Cardiac septum (tissue), 1 donor: ENCODE measurements at regions not wholly inside any gene's neighbourhood (a gene's known extent, or its start where the extent isn't known, plus 50 kb on each side); places are given as distances from the start of the nearest gene placed in this dataset.
"Not testable (repeated sequence)": the region's sequence is repeated elsewhere in the genome, so short reads cannot be mapped to it uniquely, and the experiment has no call there.

Experiments used
- DNase-seq: peaks from one replicate; pipeline ENCODE4 v3.0.0-alpha.2; 2020; ENCODE audit warnings: low spot score
- intact Hi-C: fragments of 100-400 bp; cut with DNase I; formaldehyde crosslinking; loops from one replicate; pipeline ENCODE4 v1.14.0; 2022
- donor health status: DM: no; HTN: no; CAD: no.

DNA sequence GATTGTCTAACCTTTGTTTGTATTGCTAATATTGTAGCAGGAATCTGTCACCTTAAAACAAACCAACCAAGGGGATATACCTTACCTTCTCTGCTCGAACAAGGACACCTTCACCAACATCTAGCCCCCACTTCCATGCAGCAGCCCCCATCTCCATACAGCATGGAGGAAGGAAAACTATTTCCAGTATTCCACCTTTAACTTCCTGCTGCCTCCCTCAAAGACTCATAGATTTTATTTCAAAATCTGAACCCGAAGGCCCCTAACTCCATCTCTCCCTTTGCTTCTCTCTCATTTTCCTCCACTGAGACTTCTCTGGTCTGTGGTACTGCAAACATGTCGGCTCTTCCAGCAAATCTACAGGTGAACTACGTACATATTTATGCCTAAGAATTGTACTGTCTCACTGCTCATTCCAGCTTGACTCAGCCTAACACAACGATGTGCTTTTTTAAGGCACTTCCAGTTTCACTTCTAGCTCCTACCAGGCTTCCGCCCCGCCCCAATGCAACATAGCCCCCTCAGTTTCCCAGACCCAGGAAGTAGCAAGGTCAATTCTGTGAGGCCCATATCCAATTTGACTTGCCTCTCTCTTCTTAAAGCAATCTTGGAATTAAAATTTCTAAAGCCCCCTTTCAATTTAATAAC lies 70.7 kb upstream of the RNF38 start:
- intact Hi-C loops = loop anchor here (2.0 kb wide), 1 partner anchor 16 kb away; no protein-coding TSS in a partner anchor
- DNase-seq = no peak

DNA sequence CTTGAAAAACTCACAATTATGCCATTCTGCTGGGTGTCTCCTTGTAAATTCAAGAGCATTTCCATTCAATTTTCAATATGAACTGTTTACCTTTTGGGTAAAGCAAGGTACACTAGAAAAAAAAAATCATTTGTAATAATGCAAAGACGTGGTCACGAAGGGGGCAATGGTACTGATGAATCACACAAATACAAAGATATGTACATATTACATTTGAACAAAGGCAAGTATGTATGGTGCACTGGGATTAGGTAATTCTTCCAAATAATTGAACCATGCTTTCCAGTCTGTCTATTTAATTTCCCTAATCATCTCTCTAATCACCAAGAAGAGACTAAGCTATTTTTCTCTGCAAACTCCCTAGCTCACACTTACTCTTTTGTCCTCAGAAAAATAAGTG lies 63.4 kb upstream of the RNF38 start:
- DNase-seq = no peak
- intact Hi-C loops = no loop called here

DNA sequence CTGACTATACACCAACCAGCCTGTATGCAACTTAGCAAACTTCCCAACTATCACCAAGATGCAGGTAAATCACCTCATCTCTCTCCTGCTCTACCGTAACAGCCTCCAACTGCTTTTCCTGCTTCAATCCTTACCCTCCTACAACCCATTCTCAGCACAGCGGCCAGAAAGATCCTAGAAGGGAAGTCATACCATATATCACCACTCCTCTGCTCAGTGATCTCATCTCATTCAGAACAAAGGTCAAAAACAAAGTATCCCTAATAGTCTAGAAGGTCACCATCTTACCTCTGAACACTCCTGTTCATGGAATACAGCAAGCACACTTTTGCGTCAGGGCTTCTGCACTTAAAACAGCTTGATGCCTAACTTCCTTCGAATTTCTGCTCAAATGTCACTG lies 62.2 kb upstream of the RNF38 start:
- intact Hi-C loops = no loop called here
- DNase-seq = no peak

DNA sequence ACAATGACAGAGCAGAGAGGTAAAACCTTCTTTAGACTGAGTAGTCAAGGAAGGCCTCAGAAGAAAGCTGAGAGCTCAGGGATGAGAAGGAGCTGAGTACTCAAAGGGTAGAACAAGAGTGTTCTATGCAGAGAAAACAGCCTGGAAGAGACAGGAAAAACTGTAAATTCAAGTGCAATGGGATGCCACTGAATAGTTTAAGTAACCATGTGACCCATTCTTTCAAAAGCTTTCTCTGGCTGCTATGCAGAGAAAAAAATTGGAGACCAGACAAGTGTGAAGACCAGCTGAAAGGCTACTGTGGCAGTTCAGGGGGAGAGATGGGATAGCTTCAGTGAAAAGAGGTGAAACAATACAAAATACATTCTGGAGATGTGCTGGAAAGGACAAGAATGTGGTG lies 61.3 kb upstream of the RNF38 start:
- intact Hi-C loops = no loop called here
- no peak for DNase-seq

DNA sequence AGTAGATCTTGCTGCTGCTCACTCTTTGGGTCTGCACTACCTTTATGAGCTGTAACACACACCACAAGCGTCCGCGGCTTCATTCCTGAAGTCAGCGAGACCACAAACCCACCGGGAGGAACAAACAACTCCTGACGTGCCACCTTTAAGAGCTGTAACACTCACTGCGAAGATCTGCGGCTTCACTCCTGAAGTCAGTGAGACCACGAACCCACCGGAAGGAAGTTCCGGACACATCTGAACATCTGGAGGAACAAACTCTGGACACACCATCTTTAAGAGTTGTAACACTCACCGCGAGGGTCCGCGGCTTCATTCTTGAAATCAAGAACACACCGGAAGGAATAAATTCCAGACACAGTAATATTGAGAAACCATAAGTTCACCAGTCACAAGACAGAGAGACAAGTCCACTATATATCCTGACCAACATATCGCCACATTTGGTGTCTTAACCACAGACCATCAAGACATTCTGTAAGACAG lies 58.4 kb upstream of the RNF38 start:
- DNase-seq, intact Hi-C loops: not testable (repeated sequence)

DNA sequence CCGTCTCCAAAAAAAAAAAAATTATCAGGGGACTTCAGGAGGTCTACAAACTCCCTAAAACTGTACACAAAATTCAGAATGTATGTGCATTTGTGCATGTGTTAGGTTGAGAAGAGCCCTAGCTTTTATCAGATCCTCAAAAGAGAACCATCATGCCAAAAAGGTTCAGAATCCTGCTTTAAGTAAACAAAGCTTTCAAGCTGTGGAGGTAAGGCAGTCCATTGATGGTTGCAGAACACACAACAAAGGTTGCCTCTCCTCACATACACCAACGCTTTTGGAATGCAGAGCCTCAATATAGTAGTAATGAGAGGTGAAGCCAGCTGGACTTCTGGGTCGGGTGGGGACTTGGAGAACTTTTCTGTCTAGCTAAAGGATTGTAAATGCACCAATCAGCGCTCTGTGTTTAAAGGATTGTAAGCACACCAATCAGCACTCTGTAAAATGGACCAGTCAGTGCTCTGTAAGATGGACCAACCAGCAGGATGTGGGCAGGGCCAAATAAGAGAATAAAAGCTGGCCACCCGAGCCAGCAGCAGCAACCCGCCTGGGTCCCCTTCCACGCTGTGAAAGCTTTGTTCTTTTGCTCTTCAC lies 57.9 kb upstream of the RNF38 start:
- no peak for DNase-seq
- intact Hi-C loops = no loop called here

DNA sequence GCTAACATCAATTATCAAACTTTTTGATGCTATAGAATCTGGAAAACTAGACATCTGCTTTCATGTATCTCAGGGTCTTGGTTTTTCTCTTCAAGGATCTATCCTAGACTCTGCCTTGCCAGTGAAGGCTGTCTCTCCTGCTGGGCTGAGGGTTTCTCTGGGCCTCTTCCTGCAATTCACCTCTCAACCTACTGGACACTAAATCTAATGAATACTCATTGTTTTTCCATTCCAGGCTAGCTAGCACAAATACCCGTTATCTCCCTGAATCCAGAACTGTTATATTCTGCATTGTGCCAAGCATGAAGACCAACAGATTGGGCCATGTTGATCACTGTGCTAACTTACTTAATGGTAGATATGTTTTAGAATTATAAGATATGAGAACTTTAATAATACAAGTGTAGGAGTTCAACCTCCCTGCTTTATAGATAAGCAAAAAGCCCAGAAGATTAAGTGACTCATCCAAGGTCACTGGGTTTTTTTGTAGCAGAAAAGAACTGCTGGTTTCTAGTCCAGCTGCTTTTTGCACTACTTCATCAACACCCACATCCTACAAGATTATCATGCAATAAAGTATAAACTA lies 56.5 kb upstream of the RNF38 start:
- intact Hi-C loops = no loop called here
- no peak for DNase-seq

DNA sequence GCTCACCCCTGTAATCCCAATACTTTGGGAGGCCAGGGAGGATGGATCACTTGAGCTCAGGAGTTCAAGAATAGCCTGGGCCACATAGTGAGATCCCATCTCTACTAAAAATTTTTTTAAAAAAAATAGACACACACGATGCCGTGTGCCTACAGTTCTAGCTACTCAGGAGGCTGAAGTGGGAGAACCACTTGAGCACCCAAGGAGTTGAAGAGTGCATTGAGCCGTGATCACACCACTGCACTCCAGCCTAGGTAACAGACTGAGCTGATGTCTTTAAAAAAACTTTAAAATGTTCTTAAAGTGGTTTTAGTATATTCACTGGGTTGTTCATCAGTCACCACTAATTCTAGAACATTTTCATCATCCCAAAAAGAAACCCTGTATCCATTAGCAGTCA lies 51.9 kb upstream of the RNF38 start:
- DNase-seq = no peak
- intact Hi-C loops = no loop called here

DNA sequence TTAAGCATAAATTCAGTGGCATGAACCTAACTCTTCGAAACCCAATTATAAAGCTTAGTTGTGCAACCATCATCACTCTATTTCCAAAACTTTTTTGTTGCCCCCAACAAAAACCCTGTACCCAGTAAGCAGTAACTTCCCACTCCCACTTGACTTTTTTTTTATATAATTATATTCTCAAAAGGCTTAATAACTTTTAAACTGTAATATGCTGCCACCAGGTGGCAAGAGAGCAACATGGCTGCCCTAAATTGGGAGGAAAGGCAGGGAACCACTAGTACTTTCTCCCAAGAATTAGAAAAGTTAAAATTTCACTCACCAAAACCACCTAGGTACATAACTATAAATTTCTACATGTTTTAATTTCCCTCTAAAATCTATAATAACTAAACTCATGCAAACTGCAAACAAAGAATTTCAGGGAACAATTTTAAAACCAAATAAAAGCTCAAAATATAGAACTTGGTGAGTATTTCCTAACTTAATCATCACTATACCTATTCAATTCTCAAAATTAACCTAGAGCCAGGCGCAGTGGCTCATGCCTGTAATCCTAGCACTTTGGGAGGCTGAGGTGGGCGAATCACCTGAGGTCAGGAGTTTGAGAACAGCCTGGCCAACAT lies 50.2 kb upstream of the RNF38 start:
- DNase-seq = no peak
- intact Hi-C loops = no loop called here
